Neural cell (in vitro differentiated cells): ENCODE measurements at regions not wholly inside any gene's neighbourhood (a gene's known extent, or its start where the extent isn't known, plus 50 kb on each side); places are given as distances from the start of the nearest gene placed in this dataset.

Experiments
- H2AFZ ChIP-seq: fragments of 200-600, 300-800 bp; sonication (generic), shearing (Covaris generic); 2 replicates; pipeline ENCODE4 v1.6.0; 2014; ENCODE audit warnings: low read depth, mild to moderate bottlenecking, antibody characterized with exemption, low read length, moderate library complexity
- H3F3A ChIP-seq: fragments of 200-600 bp; shearing (Covaris generic); 2 replicates; pipeline ENCODE4 v1.6.1; 2016; ENCODE audit warnings: mild to moderate bottlenecking, moderate library complexity, mixed read lengths, antibody characterized with exemption, low read length; ENCODE audit not compliant: insufficient read depth, poor library complexity, severe bottlenecking
- H3K27ac ChIP-seq: fragments of 200-600, 300-800 bp; sonication (generic), shearing (Covaris generic); 2 replicates; pipeline ENCODE4 v1.5.1; 2014; ENCODE audit warnings: mild to moderate bottlenecking, low read length, moderate library complexity
- H3K27me3 ChIP-seq: fragments of 300-800, 200-600 bp; sonication (generic), shearing (Covaris generic); 2 replicates; pipeline ENCODE4 v1.6.0; 2014; ENCODE audit warnings: mild to moderate bottlenecking, low read depth, low read length, moderate library complexity; ENCODE audit not compliant: insufficient read depth
- H3K36me3 ChIP-seq: fragments of 300-800, 200-600 bp; sonication (generic), shearing (Covaris generic); 2 replicates; pipeline ENCODE4 v1.5.1; 2014; ENCODE audit warnings: mild to moderate bottlenecking, antibody characterized with exemption, low read length, moderate library complexity; ENCODE audit not compliant: insufficient read depth
- H3K4me2 ChIP-seq: fragments of 300-800, 200-600 bp; sonication (generic), shearing (Covaris generic); 2 replicates; pipeline ENCODE4 v1.6.0; 2014; ENCODE audit warnings: mild to moderate bottlenecking, low read length
- H3K4me3 ChIP-seq: fragments of 300-800, 200-600 bp; sonication (generic), shearing (Covaris generic); 2 replicates; pipeline ENCODE4 v1.5.1; 2014; ENCODE audit warnings: mild to moderate bottlenecking, low read length, moderate library complexity
- H3K79me2 ChIP-seq: fragments of 200-600 bp; shearing (Covaris generic); replicated peaks from 2 replicates; pipeline ENCODE4 v1.6.0; 2014; ENCODE audit warnings: mild to moderate bottlenecking, low read length, moderate library complexity; ENCODE audit not compliant: insufficient read depth
- H3K9ac ChIP-seq: fragments of 300-800, 200-600 bp; sonication (generic), shearing (Covaris generic); 2 replicates; pipeline ENCODE4 v1.6.1; 2016; ENCODE audit warnings: mild to moderate bottlenecking, low read length, mixed read lengths
- H3K9me2 ChIP-seq: fragments of 200-600 bp; shearing (Covaris generic); 2 replicates; pipeline ENCODE4 v1.6.1; 2016; ENCODE audit warnings: mild to moderate bottlenecking, low read length, mixed read lengths; ENCODE audit not compliant: insufficient read depth
- H3K9me3 ChIP-seq: fragments of 200-600, 300-800 bp; sonication (generic), shearing (Covaris generic); 2 replicates; pipeline ENCODE4 v1.6.1; 2016; ENCODE audit warnings: mild to moderate bottlenecking, mixed run types, low read length, moderate library complexity, mixed read lengths
- H4K20me1 ChIP-seq: fragments of 200-600 bp; shearing (Covaris generic); 2 replicates; pipeline ENCODE4 v1.6.1; 2016; ENCODE audit warnings: mild to moderate bottlenecking, mixed run types; ENCODE audit not compliant: insufficient read depth
- CTCF ChIP-seq: fragments of 450-650 bp; IDR thresholded peaks from 2 replicates; pipeline ENCODE4 v1.5.1; 2014; ENCODE audit warnings: antibody characterized with exemption, mild to moderate bottlenecking, moderate library complexity; ENCODE audit not compliant: poor library complexity, severe bottlenecking
- EP300 ChIP-seq: fragments of 450-650 bp; conservative IDR thresholded peaks from 2 replicates; pipeline ENCODE4 v1.6.1; 2014; ENCODE audit warnings: antibody characterized with exemption, mild to moderate bottlenecking, moderate library complexity; ENCODE audit not compliant: poor library complexity, severe bottlenecking
- EZH2 ChIP-seq: fragments of 200-600, 300-800 bp; shearing (Covaris generic), sonication (generic); IDR thresholded peaks from 2 replicates; pipeline ENCODE4 v1.6.1; 2014; ENCODE audit warnings: antibody characterized with exemption, low read length, borderline replicate concordance, mild to moderate bottlenecking; ENCODE audit not compliant: insufficient read depth, poor library complexity, severe bottlenecking
- MXI1 ChIP-seq: fragments of 450-650 bp; conservative IDR thresholded peaks from 2 replicates; pipeline ENCODE4 v1.6.1; 2014; ENCODE audit warnings: antibody characterized with exemption, mild to moderate bottlenecking; ENCODE audit not compliant: poor library complexity, severe bottlenecking
- POLR2AphosphoS5 ChIP-seq: IDR thresholded peaks from 2 replicates; pipeline ENCODE4 v1.6.1; 2012
- RAD21 ChIP-seq: fragments of 450-650 bp; conservative IDR thresholded peaks from 2 replicates; pipeline ENCODE4 v1.6.1; 2014; ENCODE audit warnings: antibody characterized with exemption, mild to moderate bottlenecking, moderate library complexity
- REST ChIP-seq: IDR thresholded peaks from 2 replicates; pipeline ENCODE4 v1.6.1; 2012; ENCODE audit warnings: borderline replicate concordance
- SMC3 ChIP-seq: fragments of 450-650 bp; conservative IDR thresholded peaks from 2 replicates; pipeline ENCODE4 v1.6.1; 2014; ENCODE audit warnings: antibody characterized with exemption, mild to moderate bottlenecking, moderate library complexity; ENCODE audit not compliant: poor library complexity
- TAF1 ChIP-seq: IDR thresholded peaks from 2 replicates; pipeline ENCODE4 v1.6.1; 2012; ENCODE audit warnings: low read depth

- TF ChIP-seq MXI1 = no peak
- TF ChIP-seq TAF1 = no peak
- TF ChIP-seq CTCF = no peak
- TF ChIP-seq POLR2AphosphoS5 = no peak
- no peak for TF ChIP-seq SMC3
- TF ChIP-seq EP300 = no peak
- no peak for TF ChIP-seq EZH2
- no peak for TF ChIP-seq REST
- TF ChIP-seq RAD21 = no peak
- no peak overlapping the region for H3K27ac ChIP-seq
- H3K27me3 ChIP-seq = no peaks in the 10 kb centered on the region
- H3K9me3 ChIP-seq = no peaks in the 10 kb centered on the region
- no peaks in the 10 kb centered on the region for H4K20me1 ChIP-seq
- H3K79me2 ChIP-seq = no peaks in the 10 kb centered on the region
- no peak overlapping the region for H3K9ac ChIP-seq
- no peak overlapping the region for H3K4me2 ChIP-seq
- H3K9me2 ChIP-seq = no peaks in the 10 kb centered on the region
- no peak overlapping the region for H2AFZ ChIP-seq
- H3F3A ChIP-seq = no peaks in the 10 kb centered on the region
- no peaks in the 10 kb centered on the region for H3K36me3 ChIP-seq
- H3K4me3 ChIP-seq = no peak overlapping the region
These were observed 226.7 kb upstream of the N4BP1 start for GRCh38 chr16:48836636-48837035.

GRCh38 chr16:48836067-48836466 is 226.1 kb upstream of the N4BP1 start:
- no peak for TF ChIP-seq POLR2AphosphoS5
- no peak for TF ChIP-seq EZH2
- TF ChIP-seq TAF1 = no peak
- TF ChIP-seq SMC3 = no peak
- TF ChIP-seq RAD21 = no peak
- no peak for TF ChIP-seq MXI1
- no peak for TF ChIP-seq REST
- TF ChIP-seq EP300 = no peak
- TF ChIP-seq CTCF = no peak
- Histone ChIP-seq H3K4me3 (no peak overlapping the region), H3K9me2 (no peaks in the 10 kb centered on the region), H3K36me3 (no peaks in the 10 kb centered on the region), H3K4me2 (no peak overlapping the region), H3F3A (no peaks in the 10 kb centered on the region), H3K27me3 (no peaks in the 10 kb centered on the region), H2AFZ (no peak overlapping the region), H3K9ac (no peak overlapping the region), H3K9me3 (no peaks in the 10 kb centered on the region), H4K20me1 (no peaks in the 10 kb centered on the region), H3K27ac (no peak overlapping the region), H3K79me2 (no peaks in the 10 kb centered on the region)
